ENCODE measurements at regions not wholly inside any gene's neighbourhood (a gene's known extent, or its start where the extent isn't known, plus 50 kb on each side); places are given as distances from the start of the nearest gene placed in this dataset.
"Not testable (repeated sequence)": the region's sequence is repeated elsewhere in the genome, so short reads cannot be mapped to it uniquely, and the experiment has no call there.

DNA sequence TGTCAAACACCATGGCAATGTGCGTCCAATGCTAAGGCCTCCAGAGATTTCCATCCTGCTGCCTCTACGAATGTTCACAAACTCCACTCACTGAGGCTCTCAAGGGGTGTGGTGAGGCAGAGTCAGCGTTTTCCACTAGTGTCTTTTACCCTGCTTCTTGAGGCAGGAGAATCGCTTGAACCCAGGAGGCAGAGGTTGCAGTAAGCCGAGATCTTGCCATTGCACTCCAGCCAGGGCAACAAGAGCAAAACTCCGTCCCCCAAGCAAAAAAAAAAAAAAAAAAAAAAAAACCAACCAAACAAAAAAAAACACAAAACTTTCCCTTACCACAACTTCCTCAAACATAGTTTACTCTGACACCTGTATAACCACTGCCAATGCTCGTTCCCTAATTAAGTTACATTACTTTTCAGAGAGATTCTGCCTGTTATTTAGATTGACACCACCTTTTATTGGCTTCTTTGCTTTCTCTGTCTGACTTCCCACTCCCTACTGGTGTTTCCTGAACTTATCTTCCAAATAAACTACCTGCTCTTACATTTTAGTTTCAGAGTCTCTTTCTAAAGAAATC lies 102.1 kb upstream of the ZNF746 start:
- no peak for DNase-seq

DNA sequence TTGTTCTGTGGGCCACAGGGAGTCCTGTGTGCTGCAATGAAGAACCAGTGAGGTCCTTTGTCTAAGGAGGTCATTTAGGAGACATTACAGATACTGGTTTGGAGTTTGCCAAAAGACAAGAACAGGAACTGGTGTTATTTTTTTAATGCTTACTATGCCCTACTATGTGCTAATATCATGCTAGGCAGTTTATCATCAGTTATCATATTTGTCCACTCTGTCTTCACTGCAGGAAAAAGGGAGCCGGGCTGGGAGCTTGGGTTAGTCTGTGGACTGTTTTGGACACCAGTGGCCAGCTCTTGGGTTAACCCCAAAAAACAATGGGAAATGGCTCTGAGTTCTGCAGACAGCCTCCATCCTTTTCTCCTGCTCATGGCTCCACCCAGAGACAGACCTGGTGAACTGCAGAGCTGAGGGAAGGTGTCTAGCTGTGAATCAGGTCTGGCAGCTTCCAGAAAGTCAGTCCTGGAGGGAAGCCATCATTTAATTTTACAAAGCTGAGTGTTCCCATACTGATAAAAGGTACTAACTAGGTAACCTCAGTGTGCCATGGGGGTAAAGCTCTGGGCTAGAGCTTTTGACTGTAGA lies 101.2 kb upstream of the ZNF746 start:
- no peak for DNase-seq

DNA sequence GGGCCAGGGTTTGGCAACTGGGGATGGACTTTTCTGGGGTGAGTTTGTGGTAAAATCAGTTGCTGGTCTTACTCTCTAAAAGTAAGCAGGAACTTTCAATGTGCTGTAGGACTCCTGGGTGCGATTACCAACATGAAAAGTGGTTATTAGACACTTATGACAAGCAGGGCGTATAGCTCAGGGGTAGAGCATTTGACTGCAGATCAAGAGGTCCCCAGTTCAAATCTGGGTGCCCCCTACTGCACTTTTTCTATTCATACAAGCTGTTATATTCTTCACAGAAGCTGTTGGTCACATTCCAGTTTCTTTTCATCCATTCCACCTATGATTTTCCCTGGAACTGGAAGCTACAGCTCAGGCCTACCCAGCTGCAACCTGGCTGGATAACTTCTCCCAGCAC lies 100.2 kb upstream of the ZNF746 start:
- DNase-seq, result not testable (repeated sequence)

DNA sequence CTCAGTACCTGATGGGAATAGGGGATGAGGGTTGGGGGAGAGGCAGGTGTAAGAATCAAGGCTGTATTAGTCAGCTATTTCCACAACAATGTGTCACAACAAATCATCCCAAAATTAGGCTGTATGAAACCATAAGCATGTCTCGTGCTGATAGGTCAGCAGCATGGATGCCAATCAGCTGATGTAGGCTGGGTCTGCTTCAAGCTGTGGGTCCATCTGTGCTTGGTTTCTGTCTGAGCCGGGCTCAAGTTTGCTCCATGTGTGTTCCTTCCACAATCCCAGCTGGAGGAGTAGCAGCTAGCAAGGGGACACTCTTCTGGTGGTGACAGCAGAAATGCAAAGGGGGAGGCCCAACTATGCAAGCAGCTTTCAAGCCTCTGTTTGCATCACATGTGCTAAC lies 97.9 kb upstream of the ZNF746 start:
- no peak for DNase-seq

DNA sequence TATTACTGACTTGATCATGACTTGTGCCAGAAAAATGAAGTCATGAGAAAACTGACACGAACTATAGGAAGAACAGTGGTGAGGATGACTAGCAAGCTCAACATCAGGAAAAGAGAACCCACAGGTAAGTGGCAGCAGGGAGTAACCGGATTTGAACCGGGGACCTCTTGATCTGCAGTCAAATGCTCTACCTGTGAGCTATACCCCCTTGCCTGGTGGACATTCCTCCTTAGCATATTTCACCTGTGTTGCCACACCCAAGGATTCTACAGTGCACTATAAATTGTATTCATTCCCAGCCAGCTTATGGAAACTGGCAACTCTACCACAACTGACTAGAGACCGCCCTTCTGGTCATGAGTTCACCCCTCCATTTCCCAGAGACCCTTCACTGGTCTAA lies 97.5 kb upstream of the ZNF746 start:
- no peak for DNase-seq

DNA sequence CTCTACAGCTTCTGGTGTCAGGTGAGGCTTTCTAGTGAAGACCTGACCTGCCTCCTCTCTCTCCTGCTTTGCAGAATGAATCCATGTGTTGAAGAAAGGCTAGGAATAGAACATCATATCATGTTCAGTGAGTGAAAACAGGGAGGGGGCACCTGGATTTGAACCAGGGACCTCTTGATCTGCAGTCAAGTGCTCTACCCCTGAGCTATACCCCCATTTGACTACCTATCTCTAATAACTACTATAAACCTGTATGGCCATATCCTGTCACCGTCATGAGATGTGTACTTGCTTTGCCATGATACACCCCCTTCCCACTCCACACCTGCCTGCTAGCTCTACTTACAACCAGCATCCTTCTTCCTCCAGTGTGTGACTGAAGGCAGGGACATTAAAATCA lies 91.3 kb upstream of the ZNF746 start:
- DNase-seq, result no peak

DNA sequence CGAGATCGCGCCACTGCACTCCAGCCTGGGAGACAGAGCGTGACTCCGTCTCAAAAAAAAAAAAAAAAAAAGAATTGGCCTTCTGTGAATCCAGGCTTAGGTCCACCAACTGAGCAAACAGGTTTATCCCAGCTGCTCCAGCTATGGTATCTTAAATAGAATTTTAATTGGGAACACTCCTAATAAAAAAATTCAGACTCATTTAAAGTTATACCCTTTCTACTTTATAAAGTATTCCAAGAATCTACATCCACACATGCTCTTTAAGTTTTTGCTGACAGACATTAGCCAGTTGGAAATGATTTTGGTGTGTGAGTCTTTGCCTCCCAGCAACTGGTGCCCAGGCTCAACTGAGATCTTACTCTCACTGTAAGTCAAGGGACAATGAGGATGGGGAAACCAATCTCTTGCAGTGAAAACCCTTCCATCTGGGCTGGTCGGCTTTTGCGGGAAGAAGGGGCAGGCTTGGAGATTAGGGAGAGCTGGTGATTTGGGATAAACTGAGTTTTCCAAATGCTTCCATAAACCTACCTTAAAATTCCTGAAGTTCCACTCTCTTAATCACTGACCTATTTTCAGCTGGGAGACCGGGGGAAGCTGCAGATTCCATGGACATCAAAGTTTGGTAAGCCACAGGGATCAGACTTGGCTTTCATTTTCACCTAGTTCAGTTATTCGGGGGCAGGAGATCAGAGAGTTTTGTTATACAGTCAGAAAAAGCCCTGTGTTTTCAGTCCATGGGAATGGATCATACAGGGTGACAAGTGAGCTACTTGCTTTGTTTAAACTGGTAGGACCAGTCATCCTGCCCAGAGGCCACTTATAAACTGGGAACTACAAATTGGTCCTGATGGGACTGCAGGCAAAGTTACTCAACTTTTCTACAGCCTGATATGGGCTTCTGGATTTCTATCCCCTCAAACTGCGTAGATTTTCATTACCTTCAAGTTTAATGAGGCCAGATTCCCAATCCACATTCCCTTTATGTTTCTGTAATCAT lies 89.3 kb upstream of the ZNF746 start:
- no peak for DNase-seq

DNA sequence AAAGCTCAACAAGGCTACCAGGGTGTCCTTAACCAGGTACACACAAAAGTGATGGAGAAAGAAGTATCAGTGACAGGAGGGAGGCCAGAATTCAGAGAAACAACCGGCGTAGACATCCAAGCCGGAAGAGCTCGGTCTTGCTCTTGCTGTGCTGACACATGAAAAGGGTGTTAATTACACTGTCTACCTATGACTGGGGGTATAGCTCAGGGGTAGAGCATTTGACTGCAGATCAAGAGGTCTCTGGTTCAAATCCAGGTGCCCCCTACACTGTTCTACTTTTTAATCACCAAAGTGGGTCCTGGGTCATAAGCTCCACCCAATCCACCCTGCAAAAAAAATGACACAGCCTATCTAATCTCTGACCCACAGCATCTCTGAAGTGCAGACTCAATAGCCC lies 86.9 kb upstream of the ZNF746 start:
- no peak for DNase-seq

DNA sequence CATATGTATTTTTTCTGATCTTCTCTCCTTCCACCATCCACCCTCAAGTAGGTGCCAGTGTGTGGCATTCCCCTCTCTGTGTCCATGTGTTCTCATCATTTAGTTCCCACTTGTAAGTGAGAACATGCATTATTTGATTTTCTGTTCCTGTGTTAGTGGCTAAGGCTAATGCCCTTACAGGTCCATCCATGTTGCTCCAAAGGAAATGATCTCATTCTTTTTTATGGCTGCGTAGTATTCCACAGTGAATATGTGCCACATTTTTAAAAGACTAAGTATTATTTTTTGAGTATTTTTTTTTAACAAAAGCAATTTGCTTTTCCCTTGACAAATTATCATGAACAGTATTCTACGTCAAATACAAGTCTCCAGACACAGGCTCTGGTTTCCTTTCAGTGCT lies 86.4 kb upstream of the ZNF746 start:
- no peak for DNase-seq

- DNase-seq, result no peak
Observed at GRCh38 chr7:149580328-149580727, 82.7 kb upstream of the ZNF746 start.

DNA sequence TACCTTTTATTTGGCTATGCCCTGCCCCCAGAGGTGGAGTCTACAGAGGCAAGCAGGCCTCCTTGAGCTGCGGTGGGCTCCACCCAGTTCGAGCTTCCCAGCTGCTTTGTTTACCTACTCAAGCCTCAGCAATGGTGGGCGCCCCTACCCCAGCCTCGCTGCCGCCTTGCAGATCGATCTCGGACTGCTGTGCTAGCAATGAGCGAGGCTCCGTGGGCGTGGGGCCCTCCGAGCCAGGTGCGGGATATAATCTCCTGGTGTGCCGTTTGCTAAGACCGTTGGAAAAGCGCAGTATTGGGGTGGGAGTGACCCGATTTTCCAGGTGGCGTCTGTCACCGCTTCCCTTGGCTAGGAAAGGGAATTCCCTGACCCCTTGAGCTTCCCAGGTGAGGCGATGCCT lies 81.8 kb upstream of the ZNF746 start:
- not testable (repeated sequence) for DNase-seq

GRCh38 chr7:149574428-149574827 lies 76.8 kb upstream of the ZNF746 start:
- not testable (repeated sequence) for DNase-seq

DNA sequence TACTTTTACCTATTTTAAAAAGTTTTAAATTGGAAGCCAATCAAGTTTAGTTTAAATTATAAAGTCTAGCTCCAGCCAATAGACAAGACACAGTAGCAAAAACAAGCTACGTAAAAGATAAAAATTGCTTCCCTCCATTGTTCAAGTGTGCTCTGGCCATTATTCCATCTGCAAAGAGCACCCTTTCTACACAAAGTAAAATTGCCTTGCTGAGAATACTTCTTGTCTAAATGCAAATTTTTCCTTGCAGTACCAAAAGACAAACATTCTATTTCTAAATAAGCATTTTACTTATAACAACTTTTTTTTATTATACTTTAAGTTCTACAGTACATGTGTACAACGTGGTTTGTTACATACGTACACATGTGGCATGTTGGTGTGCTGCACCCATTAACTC lies 75.9 kb upstream of the ZNF746 start:
- DNase-seq, result no peak

- DNase-seq, result not testable (repeated sequence)
Observed at GRCh38 chr7:149572920-149573319, 75.3 kb upstream of the ZNF746 start.

- no peak for DNase-seq
Observed at GRCh38 chr7:149570784-149571183, 73.2 kb upstream of the ZNF746 start.

DNA sequence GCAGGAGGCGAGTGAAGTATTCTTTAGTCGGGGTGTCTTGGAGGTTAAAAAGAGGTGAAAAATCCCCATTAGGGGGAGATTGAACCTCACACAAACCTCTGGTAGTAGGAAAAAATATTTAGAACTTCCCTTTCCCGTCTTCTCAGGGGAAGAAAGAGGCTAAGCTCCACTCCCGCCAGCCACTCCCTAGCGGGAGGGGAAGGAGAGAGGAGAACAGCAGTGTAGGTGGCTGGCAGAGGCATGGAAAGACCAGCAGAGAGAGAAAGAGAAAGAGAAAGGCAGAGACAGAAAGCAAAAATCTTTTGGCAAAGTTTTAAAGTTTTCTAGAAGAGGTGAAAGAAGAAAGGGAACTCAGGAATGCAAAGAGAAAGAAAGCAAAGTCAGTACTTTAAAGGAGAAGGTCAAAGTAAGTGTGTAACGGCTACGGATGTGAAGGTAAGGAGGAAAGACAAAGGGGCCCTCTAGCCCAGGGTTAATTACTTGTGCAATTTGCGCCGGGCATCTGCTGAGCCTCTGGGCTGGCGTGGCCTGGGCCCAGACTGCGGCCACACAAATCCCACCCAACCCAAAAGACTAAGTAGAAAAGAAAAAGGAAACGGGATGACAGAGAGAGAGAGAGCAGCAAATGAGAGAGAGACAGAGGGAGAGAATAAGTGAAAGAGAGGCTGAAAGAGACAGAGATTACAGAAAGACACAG lies 72.3 kb upstream of the ZNF746 start:
- no peak for DNase-seq

DNA sequence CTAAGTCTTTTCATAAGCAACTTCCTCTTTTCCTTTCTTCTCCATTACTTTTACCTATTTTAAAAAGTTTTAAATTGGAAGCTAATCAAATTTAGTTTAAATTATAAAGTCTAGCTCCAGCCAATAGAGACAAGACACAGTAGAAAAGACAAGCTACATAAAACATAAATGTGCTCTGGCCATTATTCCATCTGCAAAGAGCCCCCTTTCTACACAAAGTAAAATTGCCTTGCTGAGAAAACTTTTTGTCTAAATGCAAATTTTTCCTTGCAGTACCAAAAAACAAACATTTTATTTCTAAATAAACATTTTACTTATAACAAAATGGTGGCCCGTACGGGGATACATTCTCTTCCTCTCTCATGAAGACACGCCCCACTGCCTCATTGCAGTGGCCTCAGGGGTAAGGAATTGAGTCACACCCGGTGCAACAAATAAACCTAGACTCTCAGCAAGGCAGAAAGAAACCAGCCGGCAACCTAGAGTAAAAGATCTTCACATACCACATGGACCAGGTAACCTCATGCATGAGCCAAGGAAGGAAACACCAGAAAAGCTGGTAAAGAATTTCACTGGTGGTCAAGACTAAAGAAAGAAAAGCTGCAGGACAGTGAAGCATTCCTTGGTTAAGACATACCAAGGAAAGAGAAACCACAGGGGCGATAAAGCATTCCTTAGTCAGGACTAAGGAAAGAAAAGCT lies 71.6 kb upstream of the ZNF746 start:
- DNase-seq, result no peak

GRCh38 chr7:149568218-149568617 lies 70.6 kb upstream of the ZNF746 start:
- DNase-seq, result no peak

- no peak for DNase-seq
Observed at GRCh38 chr7:149566103-149566502, 68.5 kb upstream of the ZNF746 start.

GRCh38 chr7:149565096-149565382 lies 67.4 kb upstream of the ZNF746 start:
- no peak for DNase-seq

DNA sequence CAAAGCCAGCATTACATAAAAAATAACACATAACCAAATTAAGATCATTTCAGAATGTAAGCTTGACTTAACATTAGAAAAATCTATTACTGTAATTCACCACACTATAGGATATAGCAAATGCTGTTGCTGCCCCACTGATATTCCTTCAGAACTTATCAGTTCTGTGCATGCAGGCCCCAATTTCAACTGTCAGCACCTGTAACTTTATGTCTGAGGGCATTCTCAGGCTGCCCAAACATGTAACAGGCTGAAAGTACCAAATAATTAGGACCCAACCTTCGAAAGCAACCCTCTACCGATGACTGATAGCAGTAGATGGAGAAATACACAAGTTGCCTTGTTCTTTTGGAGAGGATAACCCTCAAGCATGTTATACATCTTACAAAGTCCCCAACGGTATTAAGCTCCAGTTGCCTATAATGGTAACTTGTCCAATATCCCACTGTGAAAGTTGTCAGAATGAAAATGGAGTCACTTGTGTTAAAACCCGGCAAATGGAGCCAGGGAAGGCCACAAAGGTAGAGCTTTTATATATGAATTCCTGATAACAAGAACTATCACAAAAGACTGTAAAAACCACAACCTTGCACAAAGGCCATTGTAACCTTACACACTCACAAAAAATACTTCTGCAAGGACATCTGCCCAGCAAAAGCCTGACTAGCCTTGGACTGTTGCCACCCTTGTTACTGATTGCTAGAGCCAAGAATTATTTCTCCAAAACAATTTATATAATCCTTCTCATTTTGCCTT lies 66.9 kb upstream of the ZNF746 start:
- no peak for DNase-seq

DNA sequence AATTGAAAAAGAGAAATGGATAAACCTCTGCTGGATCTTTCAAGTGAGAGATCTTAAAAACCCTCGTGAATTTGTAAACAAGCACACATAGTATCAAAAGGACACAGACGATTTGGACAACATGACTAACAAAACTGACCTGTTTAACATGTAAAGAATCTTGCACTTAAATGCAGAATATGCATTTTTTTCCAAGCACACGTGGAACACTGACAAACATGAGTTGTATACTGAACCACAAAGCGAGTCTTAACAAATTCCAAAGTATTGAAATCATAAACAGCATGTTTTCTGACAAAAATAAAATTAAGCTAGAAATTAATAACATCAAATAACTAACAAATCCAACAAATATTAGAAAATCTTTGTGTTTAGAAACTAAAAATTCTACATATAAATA lies 65.0 kb upstream of the ZNF746 start:
- DNase-seq, result no peak
